GM23338 (cell line): ENCODE measurements at regions not wholly inside any gene's neighbourhood (a gene's known extent, or its start where the extent isn't known, plus 50 kb on each side); places are given as distances from the start of the nearest gene placed in this dataset.

ENCODE experiments used
- ATAC-seq: fragments of 200-7000 bp; cut with Tn5 transposase; 3 replicates; pipeline ENCODE4 v1.9.1; 2020
- DNase-seq: peaks from one replicate; pipeline ENCODE4 v3.0.0-alpha.2; 2015; ENCODE audit warnings: low spot score
- H2AFZ ChIP-seq: fragments of 200-600 bp; sonication (generic); 2 replicates; pipeline ENCODE4 v1.8.0; 2016; ENCODE audit warnings: antibody characterized with exemption, mild to moderate bottlenecking, moderate library complexity
- H3F3A ChIP-seq: fragments of 200-600 bp; sonication (generic); replicated peaks from 2 replicates; pipeline ENCODE4 v1.8.0; 2017; ENCODE audit warnings: antibody characterized with exemption, mixed run types, low read depth
- H3K27ac ChIP-seq: fragments of 200-600 bp; sonication (generic); 2 replicates; pipeline ENCODE4 v1.6.1; 2016; ENCODE audit warnings: low read depth
- H3K27me3 ChIP-seq: fragments of 200-600 bp; sonication (generic); 2 replicates; pipeline ENCODE4 v1.8.0; 2016; ENCODE audit warnings: mild to moderate bottlenecking, mixed run types, moderate library complexity; ENCODE audit not compliant: insufficient read depth
- H3K36me3 ChIP-seq: fragments of 200-600 bp; sonication (generic); 2 replicates; pipeline ENCODE4 v1.8.0; 2016; ENCODE audit warnings: mild to moderate bottlenecking; ENCODE audit not compliant: insufficient read depth
- H3K4me1 ChIP-seq: fragments of 200-600 bp; sonication (generic); 2 replicates; pipeline ENCODE4 v1.8.0; 2016; ENCODE audit warnings: mild to moderate bottlenecking, moderate library complexity; ENCODE audit not compliant: insufficient read depth
- H3K4me2 ChIP-seq: fragments of 200-600 bp; sonication (generic); 2 replicates; pipeline ENCODE4 v1.7.1; 2017; ENCODE audit warnings: mixed run types
- H3K4me3 ChIP-seq: fragments of 200-600 bp; sonication (generic); 2 replicates; pipeline ENCODE4 v1.6.1; 2016; ENCODE audit warnings: mixed run types
- H3K79me2 ChIP-seq: fragments of 200-600 bp; sonication (generic); replicated peaks from 2 replicates; pipeline ENCODE4 v1.8.0; 2017; ENCODE audit warnings: mild to moderate bottlenecking; ENCODE audit not compliant: insufficient read depth
- H3K9me2 ChIP-seq: fragments of 200-600 bp; sonication (generic); 2 replicates; pipeline ENCODE4 v1.8.0; 2017; ENCODE audit not compliant: insufficient read depth
- H4K20me1 ChIP-seq: fragments of 200-600 bp; sonication (generic); replicated peaks from 2 replicates; pipeline ENCODE4 v1.8.0; 2017; ENCODE audit warnings: mild to moderate bottlenecking; ENCODE audit not compliant: insufficient read depth
- H3K27ac Mint-ChIP-seq: 2 replicates; pipeline ENCODE4 v1.8.0; 2020; ENCODE audit warnings: inconsistent platforms, mild to moderate bottlenecking, moderate library complexity, mixed read lengths
- H3K27me3 Mint-ChIP-seq: 3 replicates; pipeline ENCODE4 v1.8.0; 2022; ENCODE audit warnings: low read depth, mild to moderate bottlenecking, moderate library complexity, mixed read lengths, inconsistent platforms; ENCODE audit not compliant: insufficient read depth, poor library complexity
- H3K36me3 Mint-ChIP-seq: 3 replicates; pipeline ENCODE4 v1.8.0; 2021; ENCODE audit warnings: low read depth, mild to moderate bottlenecking, inconsistent platforms, moderate library complexity, mixed read lengths
- H3K4me1 Mint-ChIP-seq: 3 replicates; pipeline ENCODE4 v1.8.0; 2020; ENCODE audit warnings: mild to moderate bottlenecking, inconsistent platforms, mixed read lengths
- H3K4me3 Mint-ChIP-seq: 3 replicates; pipeline ENCODE4 v1.8.0; 2021; ENCODE audit warnings: moderate library complexity, mild to moderate bottlenecking, inconsistent platforms, mixed read lengths
- H3K9me3 Mint-ChIP-seq: 3 replicates; pipeline ENCODE4 v1.8.0; 2020; ENCODE audit warnings: moderate library complexity, mild to moderate bottlenecking, inconsistent platforms, mixed read lengths
- CREB1 ChIP-seq: fragments of 250-450 bp; sonication (Bioruptor Pico); IDR thresholded peaks from 2 replicates; pipeline ENCODE4 v1.5.0; 2020; ENCODE audit warnings: low read depth, mild to moderate bottlenecking, moderate library complexity
- EZH2 ChIP-seq: fragments of 200-600 bp; sonication (generic); IDR thresholded peaks from one replicate; pipeline ENCODE4 v1.8.0; 2017; ENCODE audit warnings: antibody characterized with exemption, mild to moderate bottlenecking, low read depth; ENCODE audit not compliant: unreplicated experiment
- EZH2phosphoT487 ChIP-seq: fragments of 200-600 bp; sonication (generic); IDR thresholded peaks from one replicate; pipeline ENCODE4 v1.8.1; 2018; ENCODE audit warnings: antibody characterized with exemption; ENCODE audit not compliant: unreplicated experiment
- JUNB ChIP-seq: IDR thresholded peaks from one replicate; pipeline ENCODE4 v1.6.1; 2016; ENCODE audit warnings: antibody characterized with exemption; ENCODE audit not compliant: unreplicated experiment
- NANOG ChIP-seq: IDR thresholded peaks from 2 replicates; pipeline ENCODE4 v1.6.1; 2016; ENCODE audit warnings: antibody characterized with exemption, borderline replicate concordance
- POLR2AphosphoS5 ChIP-seq: IDR thresholded peaks from 2 replicates; pipeline ENCODE4 v1.6.1; 2016; ENCODE audit warnings: antibody characterized with exemption, low read depth
- STAT1 ChIP-seq: IDR thresholded peaks from one replicate; pipeline ENCODE4 v1.6.1; 2016; ENCODE audit warnings: antibody characterized with exemption; ENCODE audit not compliant: unreplicated experiment
- ZNF114 ChIP-seq: fragments of 250-450 bp; sonication (Bioruptor Pico); IDR thresholded peaks from 2 replicates; pipeline ENCODE4 v1.5.0; 2020; ENCODE audit warnings: mild to moderate bottlenecking, moderate library complexity
- ZNF331 ChIP-seq: fragments of 250-450 bp; sonication (Bioruptor Pico); IDR thresholded peaks from 2 replicates; pipeline ENCODE4 v1.5.0; 2020; ENCODE audit warnings: low read depth, mild to moderate bottlenecking, moderate library complexity
- TF ChIP-seq, protein P1 (sequence below), 2 experiments: fragments of 200-600 bp in 1 of 2; sonication (generic) in 1 of 2; conservative IDR thresholded peaks; 2 replicates each; pipeline versions ENCODE4 v1.5.1 to v1.6.1; 2016 to 2017; ENCODE audit warnings: antibody characterized with exemption in 2 of 2, low read depth in 2 of 2, mild to moderate bottlenecking in 2 of 2, moderate library complexity in 1 of 2
- TF ChIP-seq, protein P2 (sequence below): fragments of 250-450 bp; sonication (Bioruptor Pico); IDR thresholded peaks from 2 replicates; pipeline ENCODE4 v1.5.0; 2020; ENCODE audit warnings: mild to moderate bottlenecking, moderate library complexity
- TF ChIP-seq, protein P3 (sequence below): IDR thresholded peaks from 2 replicates; pipeline ENCODE4 v1.6.1; 2016; ENCODE audit warnings: antibody characterized with exemption
- TF ChIP-seq, protein P4 (sequence below): IDR thresholded peaks from one replicate; pipeline ENCODE4 v1.6.1; 2018; ENCODE audit warnings: antibody characterized with exemption; ENCODE audit not compliant: unreplicated experiment

DNA sequence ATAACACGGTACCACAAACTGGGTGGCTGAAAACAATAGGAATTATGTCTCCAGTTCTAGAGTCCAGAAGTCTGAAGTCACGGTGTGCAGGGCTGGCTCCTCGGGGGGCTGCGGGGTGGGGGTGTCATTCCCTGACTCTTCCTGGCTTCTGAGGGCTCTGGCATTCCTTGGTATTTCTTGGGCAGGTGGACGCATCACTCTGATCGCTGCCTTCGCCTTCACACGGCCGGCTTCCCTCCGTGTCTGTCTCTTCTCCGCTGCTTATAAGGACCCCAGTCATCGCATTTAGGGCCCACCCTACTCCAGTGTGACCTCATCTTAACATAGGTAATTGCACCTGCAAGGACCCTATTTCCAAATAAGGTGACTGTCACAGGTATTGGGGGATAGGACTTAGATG lies 134.6 kb downstream of the CPZ start:
- TF ChIP-seq JUNB (no peak), ZNF114 (CRISPR knock-in tag) (no peak), POLR2AphosphoS5 (no peak), ZNF331 (CRISPR knock-in tag) (no peak), STAT1 (no peak), NANOG (no peak), EZH2 (no peak), EZH2phosphoT487 (no peak), CREB1 (CRISPR knock-in tag) (no peak)
- TF ChIP-seq, protein P1, sequence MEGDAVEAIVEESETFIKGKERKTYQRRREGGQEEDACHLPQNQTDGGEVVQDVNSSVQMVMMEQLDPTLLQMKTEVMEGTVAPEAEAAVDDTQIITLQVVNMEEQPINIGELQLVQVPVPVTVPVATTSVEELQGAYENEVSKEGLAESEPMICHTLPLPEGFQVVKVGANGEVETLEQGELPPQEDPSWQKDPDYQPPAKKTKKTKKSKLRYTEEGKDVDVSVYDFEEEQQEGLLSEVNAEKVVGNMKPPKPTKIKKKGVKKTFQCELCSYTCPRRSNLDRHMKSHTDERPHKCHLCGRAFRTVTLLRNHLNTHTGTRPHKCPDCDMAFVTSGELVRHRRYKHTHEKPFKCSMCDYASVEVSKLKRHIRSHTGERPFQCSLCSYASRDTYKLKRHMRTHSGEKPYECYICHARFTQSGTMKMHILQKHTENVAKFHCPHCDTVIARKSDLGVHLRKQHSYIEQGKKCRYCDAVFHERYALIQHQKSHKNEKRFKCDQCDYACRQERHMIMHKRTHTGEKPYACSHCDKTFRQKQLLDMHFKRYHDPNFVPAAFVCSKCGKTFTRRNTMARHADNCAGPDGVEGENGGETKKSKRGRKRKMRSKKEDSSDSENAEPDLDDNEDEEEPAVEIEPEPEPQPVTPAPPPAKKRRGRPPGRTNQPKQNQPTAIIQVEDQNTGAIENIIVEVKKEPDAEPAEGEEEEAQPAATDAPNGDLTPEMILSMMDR (conservative IDR thresholded peaks at IDR 0.05; ENCODE audit: low read depth in 2 of 2): no peak
- TF ChIP-seq, protein P2, sequence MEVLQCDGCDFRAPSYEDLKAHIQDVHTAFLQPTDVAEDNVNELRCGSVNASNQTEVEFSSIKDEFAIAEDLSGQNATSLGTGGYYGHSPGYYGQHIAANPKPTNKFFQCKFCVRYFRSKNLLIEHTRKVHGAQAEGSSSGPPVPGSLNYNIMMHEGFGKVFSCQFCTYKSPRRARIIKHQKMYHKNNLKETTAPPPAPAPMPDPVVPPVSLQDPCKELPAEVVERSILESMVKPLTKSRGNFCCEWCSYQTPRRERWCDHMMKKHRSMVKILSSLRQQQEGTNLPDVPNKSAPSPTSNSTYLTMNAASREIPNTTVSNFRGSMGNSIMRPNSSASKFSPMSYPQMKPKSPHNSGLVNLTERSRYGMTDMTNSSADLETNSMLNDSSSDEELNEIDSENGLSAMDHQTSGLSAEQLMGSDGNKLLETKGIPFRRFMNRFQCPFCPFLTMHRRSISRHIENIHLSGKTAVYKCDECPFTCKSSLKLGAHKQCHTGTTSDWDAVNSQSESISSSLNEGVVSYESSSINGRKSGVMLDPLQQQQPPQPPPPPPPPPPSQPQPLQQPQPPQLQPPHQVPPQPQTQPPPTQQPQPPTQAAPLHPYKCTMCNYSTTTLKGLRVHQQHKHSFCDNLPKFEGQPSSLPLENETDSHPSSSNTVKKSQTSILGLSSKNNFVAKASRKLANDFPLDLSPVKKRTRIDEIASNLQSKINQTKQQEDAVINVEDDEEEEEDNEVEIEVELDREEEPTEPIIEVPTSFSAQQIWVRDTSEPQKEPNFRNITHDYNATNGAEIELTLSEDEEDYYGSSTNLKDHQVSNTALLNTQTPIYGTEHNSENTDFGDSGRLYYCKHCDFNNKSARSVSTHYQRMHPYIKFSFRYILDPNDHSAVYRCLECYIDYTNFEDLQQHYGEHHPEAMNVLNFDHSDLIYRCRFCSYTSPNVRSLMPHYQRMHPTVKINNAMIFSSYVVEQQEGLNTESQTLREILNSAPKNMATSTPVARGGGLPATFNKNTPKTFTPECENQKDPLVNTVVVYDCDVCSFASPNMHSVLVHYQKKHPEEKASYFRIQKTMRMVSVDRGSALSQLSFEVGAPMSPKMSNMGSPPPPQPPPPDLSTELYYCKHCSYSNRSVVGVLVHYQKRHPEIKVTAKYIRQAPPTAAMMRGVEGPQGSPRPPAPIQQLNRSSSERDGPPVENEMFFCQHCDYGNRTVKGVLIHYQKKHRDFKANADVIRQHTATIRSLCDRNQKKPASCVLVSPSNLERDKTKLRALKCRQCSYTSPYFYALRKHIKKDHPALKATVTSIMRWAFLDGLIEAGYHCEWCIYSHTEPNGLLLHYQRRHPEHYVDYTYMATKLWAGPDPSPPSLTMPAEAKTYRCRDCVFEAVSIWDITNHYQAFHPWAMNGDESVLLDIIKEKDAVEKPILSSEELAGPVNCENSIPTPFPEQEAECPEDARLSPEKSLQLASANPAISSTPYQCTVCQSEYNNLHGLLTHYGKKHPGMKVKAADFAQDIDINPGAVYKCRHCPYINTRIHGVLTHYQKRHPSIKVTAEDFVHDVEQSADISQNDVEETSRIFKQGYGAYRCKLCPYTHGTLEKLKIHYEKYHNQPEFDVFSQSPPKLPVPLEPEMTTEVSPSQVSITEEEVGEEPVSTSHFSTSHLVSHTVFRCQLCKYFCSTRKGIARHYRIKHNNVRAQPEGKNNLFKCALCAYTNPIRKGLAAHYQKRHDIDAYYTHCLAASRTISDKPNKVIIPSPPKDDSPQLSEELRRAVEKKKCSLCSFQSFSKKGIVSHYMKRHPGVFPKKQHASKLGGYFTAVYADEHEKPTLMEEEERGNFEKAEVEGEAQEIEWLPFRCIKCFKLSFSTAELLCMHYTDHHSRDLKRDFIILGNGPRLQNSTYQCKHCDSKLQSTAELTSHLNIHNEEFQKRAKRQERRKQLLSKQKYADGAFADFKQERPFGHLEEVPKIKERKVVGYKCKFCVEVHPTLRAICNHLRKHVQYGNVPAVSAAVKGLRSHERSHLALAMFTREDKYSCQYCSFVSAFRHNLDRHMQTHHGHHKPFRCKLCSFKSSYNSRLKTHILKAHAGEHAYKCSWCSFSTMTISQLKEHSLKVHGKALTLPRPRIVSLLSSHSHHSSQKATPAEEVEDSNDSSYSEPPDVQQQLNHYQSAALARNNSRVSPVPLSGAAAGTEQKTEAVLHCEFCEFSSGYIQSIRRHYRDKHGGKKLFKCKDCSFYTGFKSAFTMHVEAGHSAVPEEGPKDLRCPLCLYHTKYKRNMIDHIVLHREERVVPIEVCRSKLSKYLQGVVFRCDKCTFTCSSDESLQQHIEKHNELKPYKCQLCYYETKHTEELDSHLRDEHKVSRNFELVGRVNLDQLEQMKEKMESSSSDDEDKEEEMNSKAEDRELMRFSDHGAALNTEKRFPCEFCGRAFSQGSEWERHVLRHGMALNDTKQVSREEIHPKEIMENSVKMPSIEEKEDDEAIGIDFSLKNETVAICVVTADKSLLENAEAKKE: no peak
- TF ChIP-seq, protein P3, sequence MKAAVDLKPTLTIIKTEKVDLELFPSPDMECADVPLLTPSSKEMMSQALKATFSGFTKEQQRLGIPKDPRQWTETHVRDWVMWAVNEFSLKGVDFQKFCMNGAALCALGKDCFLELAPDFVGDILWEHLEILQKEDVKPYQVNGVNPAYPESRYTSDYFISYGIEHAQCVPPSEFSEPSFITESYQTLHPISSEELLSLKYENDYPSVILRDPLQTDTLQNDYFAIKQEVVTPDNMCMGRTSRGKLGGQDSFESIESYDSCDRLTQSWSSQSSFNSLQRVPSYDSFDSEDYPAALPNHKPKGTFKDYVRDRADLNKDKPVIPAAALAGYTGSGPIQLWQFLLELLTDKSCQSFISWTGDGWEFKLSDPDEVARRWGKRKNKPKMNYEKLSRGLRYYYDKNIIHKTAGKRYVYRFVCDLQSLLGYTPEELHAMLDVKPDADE: no peak
- TF ChIP-seq, protein P4, sequence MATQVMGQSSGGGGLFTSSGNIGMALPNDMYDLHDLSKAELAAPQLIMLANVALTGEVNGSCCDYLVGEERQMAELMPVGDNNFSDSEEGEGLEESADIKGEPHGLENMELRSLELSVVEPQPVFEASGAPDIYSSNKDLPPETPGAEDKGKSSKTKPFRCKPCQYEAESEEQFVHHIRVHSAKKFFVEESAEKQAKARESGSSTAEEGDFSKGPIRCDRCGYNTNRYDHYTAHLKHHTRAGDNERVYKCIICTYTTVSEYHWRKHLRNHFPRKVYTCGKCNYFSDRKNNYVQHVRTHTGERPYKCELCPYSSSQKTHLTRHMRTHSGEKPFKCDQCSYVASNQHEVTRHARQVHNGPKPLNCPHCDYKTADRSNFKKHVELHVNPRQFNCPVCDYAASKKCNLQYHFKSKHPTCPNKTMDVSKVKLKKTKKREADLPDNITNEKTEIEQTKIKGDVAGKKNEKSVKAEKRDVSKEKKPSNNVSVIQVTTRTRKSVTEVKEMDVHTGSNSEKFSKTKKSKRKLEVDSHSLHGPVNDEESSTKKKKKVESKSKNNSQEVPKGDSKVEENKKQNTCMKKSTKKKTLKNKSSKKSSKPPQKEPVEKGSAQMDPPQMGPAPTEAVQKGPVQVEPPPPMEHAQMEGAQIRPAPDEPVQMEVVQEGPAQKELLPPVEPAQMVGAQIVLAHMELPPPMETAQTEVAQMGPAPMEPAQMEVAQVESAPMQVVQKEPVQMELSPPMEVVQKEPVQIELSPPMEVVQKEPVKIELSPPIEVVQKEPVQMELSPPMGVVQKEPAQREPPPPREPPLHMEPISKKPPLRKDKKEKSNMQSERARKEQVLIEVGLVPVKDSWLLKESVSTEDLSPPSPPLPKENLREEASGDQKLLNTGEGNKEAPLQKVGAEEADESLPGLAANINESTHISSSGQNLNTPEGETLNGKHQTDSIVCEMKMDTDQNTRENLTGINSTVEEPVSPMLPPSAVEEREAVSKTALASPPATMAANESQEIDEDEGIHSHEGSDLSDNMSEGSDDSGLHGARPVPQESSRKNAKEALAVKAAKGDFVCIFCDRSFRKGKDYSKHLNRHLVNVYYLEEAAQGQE: no peak
- Mint-ChIP-seq H3K4me1 (peaks cover 10% of the 10 kb centered on the region), H3K27me3 (peaks cover 7% of the 10 kb centered on the region), H3K36me3 (no peaks in the 10 kb centered on the region), H3K4me3 (no peak overlapping the region), H3K27ac (no peak overlapping the region), H3K9me3 (peaks cover 8% of the 10 kb centered on the region; the same call in 2 of the 3 replicates)
- no peak overlapping the region for H3K4me2 ChIP-seq
- no peaks in the 10 kb centered on the region for H3K36me3 ChIP-seq
- H3K27me3 ChIP-seq: no peaks in the 10 kb centered on the region
- H3F3A ChIP-seq: no peaks in the 10 kb centered on the region
- DNase-seq (no peak), ATAC-seq (no peak)
- H4K20me1 ChIP-seq: 0 out of 2 replicates have a peak, but pooled peaks cover 3% of the 10 kb centered on the region
- no peak overlapping the region for H3K4me3 ChIP-seq
- no peaks in the 10 kb centered on the region for H3K4me1 ChIP-seq
- no peaks in the 10 kb centered on the region for H3K79me2 ChIP-seq
- H3K27ac ChIP-seq: no peak overlapping the region
- no peak overlapping the region for H2AFZ ChIP-seq
- no peaks in the 10 kb centered on the region for H3K9me2 ChIP-seq
